ENCODE measurements at regions not wholly inside any gene's neighbourhood (a gene's known extent, or its start where the extent isn't known, plus 50 kb on each side); places are given as distances from the start of the nearest gene placed in this dataset.

DNA sequence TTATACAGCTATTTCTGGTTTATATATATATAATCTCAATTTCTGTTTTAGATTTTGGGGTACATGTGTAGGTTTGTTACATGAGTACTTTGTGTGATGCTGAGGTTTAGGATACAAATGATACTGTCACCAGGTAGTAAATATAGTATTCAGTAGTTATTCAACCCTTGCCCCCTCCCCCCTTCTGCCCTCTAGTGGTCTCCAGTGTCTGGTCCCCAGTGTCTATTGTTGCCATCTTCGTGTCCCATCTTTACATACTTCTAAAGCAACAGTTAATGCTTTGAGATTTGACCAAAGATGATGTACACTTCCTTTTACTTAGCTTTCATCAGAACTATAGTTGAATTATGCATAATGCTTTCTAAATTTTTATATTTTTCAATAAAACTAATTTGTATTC is 1623.4 kb upstream of the PRR20A start:
- TF ChIP-seq POLR2A (IDR thresholded peaks at IDR 0.05) (no peak), CTCF (IDR thresholded peaks at IDR 0.05) (peak in 1 of 7 experiments; percentile 9)
